ENCODE measurements at regions not wholly inside any gene's neighbourhood (a gene's known extent, or its start where the extent isn't known, plus 50 kb on each side); places are given as distances from the start of the nearest gene placed in this dataset.

- TF ChIP-seq, protein P1, sequence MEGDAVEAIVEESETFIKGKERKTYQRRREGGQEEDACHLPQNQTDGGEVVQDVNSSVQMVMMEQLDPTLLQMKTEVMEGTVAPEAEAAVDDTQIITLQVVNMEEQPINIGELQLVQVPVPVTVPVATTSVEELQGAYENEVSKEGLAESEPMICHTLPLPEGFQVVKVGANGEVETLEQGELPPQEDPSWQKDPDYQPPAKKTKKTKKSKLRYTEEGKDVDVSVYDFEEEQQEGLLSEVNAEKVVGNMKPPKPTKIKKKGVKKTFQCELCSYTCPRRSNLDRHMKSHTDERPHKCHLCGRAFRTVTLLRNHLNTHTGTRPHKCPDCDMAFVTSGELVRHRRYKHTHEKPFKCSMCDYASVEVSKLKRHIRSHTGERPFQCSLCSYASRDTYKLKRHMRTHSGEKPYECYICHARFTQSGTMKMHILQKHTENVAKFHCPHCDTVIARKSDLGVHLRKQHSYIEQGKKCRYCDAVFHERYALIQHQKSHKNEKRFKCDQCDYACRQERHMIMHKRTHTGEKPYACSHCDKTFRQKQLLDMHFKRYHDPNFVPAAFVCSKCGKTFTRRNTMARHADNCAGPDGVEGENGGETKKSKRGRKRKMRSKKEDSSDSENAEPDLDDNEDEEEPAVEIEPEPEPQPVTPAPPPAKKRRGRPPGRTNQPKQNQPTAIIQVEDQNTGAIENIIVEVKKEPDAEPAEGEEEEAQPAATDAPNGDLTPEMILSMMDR (IDR thresholded peaks at IDR 0.05) = no peak
- TF ChIP-seq POLR2A (IDR thresholded peaks at IDR 0.05) = no peak
- TF ChIP-seq EP300 (IDR thresholded peaks at IDR 0.05) = no peak
- TF ChIP-seq POLR2AphosphoS5 (IDR thresholded peaks at IDR 0.05) = no peak
These were observed 334.7 kb upstream of the PIK3R1 start for GRCh38 chr5:67880876-67881275.

Measured in stomach (tissue), 4 donors.